22Rv1 (cell line): ENCODE measurements at regions not wholly inside any gene's neighbourhood (a gene's known extent, or its start where the extent isn't known, plus 50 kb on each side); places are given as distances from the start of the nearest gene placed in this dataset.
A peak's percentile ranks its signal among the peaks of the same experiment; 100 is the strongest.

Experiments
- H3K27ac ChIP-seq: fragments of 450-650 bp; 2 replicates; pipeline ENCODE4 v1.5.1; 2017
- CTCF ChIP-seq: fragments of 450-650 bp; IDR thresholded peaks from 2 replicates; pipeline ENCODE4 v1.5.1; 2017; ENCODE audit warnings: mild to moderate bottlenecking
- ZFX ChIP-seq: fragments of 450-650 bp; IDR thresholded peaks from 2 replicates; pipeline ENCODE4 v1.6.1; 2017; ENCODE audit warnings: antibody characterized with exemption, borderline replicate concordance

GRCh38 chr4:23629421-23629820 lies 260.4 kb downstream of the PPARGC1A start:
- TF ChIP-seq ZFX (no peak), CTCF (no peak)
- no peak overlapping the region for H3K27ac ChIP-seq

GRCh38 chr4:23614284-23614892 lies 275.5 kb downstream of the PPARGC1A start:
- H3K27ac ChIP-seq = no peak overlapping the region
- TF ChIP-seq ZFX = no peak
- peak; percentile 86 for TF ChIP-seq CTCF

DNA sequence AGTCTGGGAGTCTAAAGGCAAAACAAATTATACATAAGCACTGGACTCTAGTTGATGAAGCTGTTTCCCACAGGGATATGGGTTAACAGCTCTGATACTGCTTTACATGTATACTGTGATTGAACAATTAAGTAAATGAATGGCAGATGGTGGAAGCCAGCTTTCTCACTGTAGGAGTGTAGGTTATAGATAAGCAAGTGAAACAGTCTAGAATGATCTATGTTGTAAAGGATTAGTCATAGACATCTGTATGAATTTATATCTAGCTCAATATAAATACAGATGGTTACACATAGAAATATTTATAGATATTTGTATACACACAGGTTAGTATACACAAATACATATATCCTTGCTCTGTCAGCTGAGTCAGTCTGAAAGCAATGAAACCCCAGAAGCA lies 276.1 kb downstream of the PPARGC1A start:
- no peak for TF ChIP-seq CTCF
- no peak for TF ChIP-seq ZFX
- no peak overlapping the region for H3K27ac ChIP-seq

DNA sequence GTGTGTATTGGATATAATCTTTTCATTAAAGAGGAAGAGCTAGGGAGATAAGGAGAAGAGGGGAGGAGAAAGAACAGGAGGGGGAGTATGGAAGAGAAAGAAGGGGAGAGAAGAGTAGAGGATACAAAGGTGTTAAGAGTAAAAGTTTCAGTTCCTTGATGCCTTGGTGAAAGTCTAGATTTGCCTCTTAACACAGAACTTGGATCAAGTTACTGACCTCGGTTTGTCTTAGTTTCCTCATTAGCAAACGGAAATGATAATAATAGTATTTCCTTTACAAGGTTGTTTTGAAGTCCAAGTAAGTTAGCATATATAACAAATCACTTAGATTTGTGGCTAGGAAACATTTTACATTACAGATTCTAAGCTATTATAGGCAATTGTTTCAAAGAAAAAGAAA lies 287.1 kb downstream of the PPARGC1A start:
- TF ChIP-seq CTCF = no peak
- no peak for TF ChIP-seq ZFX

GRCh38 chr4:23594125-23594524 lies 295.7 kb downstream of the PPARGC1A start:
- TF ChIP-seq CTCF = no peak
- no peak for TF ChIP-seq ZFX
- no peak overlapping the region for H3K27ac ChIP-seq

More for the DNA sequence above, 287.1 kb downstream of the PPARGC1A start:
- H3K27ac ChIP-seq = no peak overlapping the region

- no peak overlapping the region for H3K27ac ChIP-seq
- TF ChIP-seq ZFX = no peak
Measured at GRCh38 chr4:23590431-23590830, 299.4 kb downstream of the PPARGC1A start.

- TF ChIP-seq ZFX (no peak), CTCF (no peak)
- no peak overlapping the region for H3K27ac ChIP-seq
Measured at GRCh38 chr4:23584024-23584423, 305.8 kb downstream of the PPARGC1A start.

- no peak overlapping the region for H3K27ac ChIP-seq
- no peak for TF ChIP-seq CTCF
- no peak for TF ChIP-seq ZFX
Measured at GRCh38 chr4:23582671-23583070, 307.2 kb downstream of the PPARGC1A start.
